Esophagus squamous epithelium (tissue), 5 donors: ENCODE measurements at regions not wholly inside any gene's neighbourhood (a gene's known extent, or its start where the extent isn't known, plus 50 kb on each side); places are given as distances from the start of the nearest gene placed in this dataset.

ENCODE experiments used
- DNase-seq: peaks from one replicate; lab custom pipeline; 2025; lab: John Stamatoyannopoulos, UW
- H3K27ac ChIP-seq, 4 donors: fragments of 200-600 bp; sonication (generic); one replicate each; pipeline ENCODE4 v1.5.1; 2016 to 2019; ENCODE audit warnings: mild to moderate bottlenecking in 1 of 4
- H3K27me3 ChIP-seq, 4 donors: fragments of 200-600 bp; sonication (generic); 1 replicate in 3 of 4; 2 replicates in 1 of 4; pipeline versions ENCODE4 v1.5.1 to v1.6.0; 2017 to 2021; ENCODE audit warnings: antibody characterized with exemption in 1 of 4
- H3K36me3 ChIP-seq, 3 donors: fragments of 200-600 bp; sonication (generic); one replicate each; pipeline ENCODE4 v1.5.1; 2016 to 2019
- H3K4me1 ChIP-seq, 3 donors: fragments of 200-600 bp; sonication (generic); one replicate each; pipeline ENCODE4 v1.5.1; 2017 to 2019
- H3K4me3 ChIP-seq, 4 donors: fragments of 200-600 bp; sonication (generic); 1 replicate in 3 of 4; 2 replicates in 1 of 4; pipeline ENCODE4 v1.5.1; 2016 to 2019; ENCODE audit warnings: mild to moderate bottlenecking in 2 of 4, moderate library complexity in 1 of 4
- H3K9me3 ChIP-seq, 3 donors: fragments of 200-600 bp; sonication (generic); one replicate each; pipeline ENCODE4 v1.5.1; 2016 to 2019
- POLR2A ChIP-seq, 4 donors: fragments of 450-650 bp; IDR thresholded peaks; one replicate each; pipeline ENCODE4 v1.6.1; 2017; ENCODE audit warnings: antibody characterized with exemption in 4 of 4, mild to moderate bottlenecking in 4 of 4, moderate library complexity in 3 of 4
- WGBS, 2 donors: methylation state at CpG; one replicate each; pipeline ENCODE4 v1.1.5; 2018; 5-methylcytosine and 5-hydroxymethylcytosine counted together
- intact Hi-C: fragments of 100-400 bp; cut with DNase I; formaldehyde crosslinking; loops from one replicate; pipeline ENCODE4 v1.15.0; 2022
- TF ChIP-seq, protein P1 (sequence below), 6 experiments: fragments of 450-650 bp in 4 of 6; fragments of 200-600 bp in 2 of 6; sonication (generic) in 2 of 6; IDR thresholded peaks; one replicate each; pipeline ENCODE4 v1.5.1; 2016 to 2019; ENCODE audit warnings: antibody characterized with exemption in 6 of 6, mild to moderate bottlenecking in 4 of 6, moderate library complexity in 4 of 6
- donor health status: DM: yes; HTN: yes; CAD: no.

DNA sequence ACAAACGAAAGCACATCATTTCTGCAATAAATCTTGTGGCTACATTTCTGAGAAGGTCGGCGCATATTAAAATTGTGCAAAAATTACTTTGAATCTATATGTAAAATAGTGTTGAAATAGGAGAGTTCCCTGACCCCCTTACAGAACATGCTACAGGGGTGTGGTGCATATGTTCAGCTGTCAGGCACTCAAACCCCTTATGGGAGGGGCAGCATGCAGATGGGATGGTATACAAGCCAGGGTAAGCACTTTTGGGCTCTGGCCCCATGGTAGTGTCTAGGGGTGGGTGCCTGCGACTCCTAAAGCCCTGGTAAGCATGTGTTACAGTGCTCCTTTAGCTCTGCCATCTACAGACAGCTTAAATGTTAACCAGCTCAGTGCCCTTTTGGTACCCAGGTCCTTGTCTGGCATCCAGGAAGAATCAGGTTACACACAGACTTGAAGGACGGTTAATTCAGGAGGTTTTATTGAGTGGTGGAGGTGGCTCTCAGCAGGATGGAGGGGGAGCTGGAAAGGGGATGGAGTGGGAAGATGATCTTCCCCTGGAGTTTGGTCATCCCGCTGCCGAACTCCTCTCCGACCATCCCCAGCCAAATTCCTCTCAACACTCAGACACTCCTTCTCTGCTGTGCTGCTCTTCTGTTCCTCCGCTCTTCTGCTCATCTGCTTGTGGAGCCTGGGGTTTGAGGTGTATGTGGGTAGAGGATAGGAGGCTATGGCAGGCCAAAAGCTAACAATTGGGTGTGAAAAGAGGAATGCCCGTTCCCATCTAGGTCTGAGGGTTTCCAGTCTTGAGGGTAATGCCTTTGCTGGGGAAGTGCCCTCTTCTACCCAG lies 84.6 kb upstream of the RASEF start:
- Histone ChIP-seq H3K4me3 (no peak overlapping the region), H3K27me3 (no peaks in the 10 kb centered on the region), H3K36me3 (no peaks in the 10 kb centered on the region), H3K27ac (no peak overlapping the region), H3K9me3 (no peaks in the 10 kb centered on the region), H3K4me1 (no peaks in the 10 kb centered on the region)
- DNase-seq: no peak
- intact Hi-C loops: no loop called here
- TF ChIP-seq POLR2A (IDR thresholded peaks at IDR 0.05): no peak
- WGBS, 2 donors: 74% methylated on average over 9 to 10 of the region's 10 CpGs

DNA sequence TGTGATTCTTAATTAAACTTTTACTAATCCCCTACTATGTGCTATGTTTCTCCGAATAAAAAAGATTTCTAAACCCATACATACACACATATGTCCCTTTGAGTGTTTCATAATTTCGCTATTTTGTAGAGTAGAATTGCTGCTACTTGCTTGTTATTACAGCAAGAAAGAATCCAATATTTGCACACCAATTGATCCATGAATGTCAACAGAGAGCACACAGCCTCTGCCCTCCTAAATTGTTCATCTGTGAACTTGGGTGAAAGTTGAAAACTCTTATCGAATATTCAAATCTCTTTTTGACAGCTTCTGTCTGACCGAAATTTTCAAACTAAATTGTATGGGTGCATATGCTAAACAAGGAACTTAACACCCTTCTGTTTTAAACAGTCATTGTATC lies 83.4 kb upstream of the RASEF start:
- Histone ChIP-seq H3K4me1 (no peaks in the 10 kb centered on the region), H3K4me3 (no peak overlapping the region), H3K27me3 (no peaks in the 10 kb centered on the region), H3K36me3 (no peaks in the 10 kb centered on the region), H3K27ac (no peak overlapping the region), H3K9me3 (no peaks in the 10 kb centered on the region)
- no peak for DNase-seq
- 48 to 54% methylated on average over 4 of the region's 4 CpGs for WGBS, 2 donors
- intact Hi-C loops: no loop called here
- TF ChIP-seq, protein P1, sequence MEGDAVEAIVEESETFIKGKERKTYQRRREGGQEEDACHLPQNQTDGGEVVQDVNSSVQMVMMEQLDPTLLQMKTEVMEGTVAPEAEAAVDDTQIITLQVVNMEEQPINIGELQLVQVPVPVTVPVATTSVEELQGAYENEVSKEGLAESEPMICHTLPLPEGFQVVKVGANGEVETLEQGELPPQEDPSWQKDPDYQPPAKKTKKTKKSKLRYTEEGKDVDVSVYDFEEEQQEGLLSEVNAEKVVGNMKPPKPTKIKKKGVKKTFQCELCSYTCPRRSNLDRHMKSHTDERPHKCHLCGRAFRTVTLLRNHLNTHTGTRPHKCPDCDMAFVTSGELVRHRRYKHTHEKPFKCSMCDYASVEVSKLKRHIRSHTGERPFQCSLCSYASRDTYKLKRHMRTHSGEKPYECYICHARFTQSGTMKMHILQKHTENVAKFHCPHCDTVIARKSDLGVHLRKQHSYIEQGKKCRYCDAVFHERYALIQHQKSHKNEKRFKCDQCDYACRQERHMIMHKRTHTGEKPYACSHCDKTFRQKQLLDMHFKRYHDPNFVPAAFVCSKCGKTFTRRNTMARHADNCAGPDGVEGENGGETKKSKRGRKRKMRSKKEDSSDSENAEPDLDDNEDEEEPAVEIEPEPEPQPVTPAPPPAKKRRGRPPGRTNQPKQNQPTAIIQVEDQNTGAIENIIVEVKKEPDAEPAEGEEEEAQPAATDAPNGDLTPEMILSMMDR (IDR thresholded peaks at IDR 0.05): no peak
- no peak for TF ChIP-seq POLR2A (IDR thresholded peaks at IDR 0.05)

DNA sequence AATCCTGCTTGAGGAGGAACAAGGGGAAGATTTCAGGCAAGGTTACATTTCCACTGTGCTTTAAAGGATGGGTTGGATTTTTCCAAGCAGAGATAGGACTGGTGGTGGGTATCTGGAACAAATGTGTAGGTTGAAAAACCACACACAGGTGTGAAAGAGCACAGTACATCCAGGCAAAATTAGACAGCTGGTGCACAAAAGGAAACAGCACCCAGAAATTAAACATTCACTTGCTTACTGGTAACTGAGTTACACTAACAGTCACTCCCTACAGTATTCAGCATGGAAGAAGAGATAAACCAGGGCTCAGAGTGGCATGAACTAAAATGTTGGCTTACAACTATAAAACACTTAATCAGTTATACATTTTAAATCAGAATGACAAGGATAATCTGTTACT lies 81.5 kb upstream of the RASEF start:
- no peaks in the 10 kb centered on the region for H3K27me3 ChIP-seq
- intact Hi-C loops: no loop called here
- H3K27ac ChIP-seq: no peak overlapping the region
- H3K9me3 ChIP-seq: no peaks in the 10 kb centered on the region
- no peak overlapping the region for H3K4me3 ChIP-seq
- H3K4me1 ChIP-seq: no peaks in the 10 kb centered on the region
- no peak for DNase-seq
- no peak for TF ChIP-seq POLR2A (IDR thresholded peaks at IDR 0.05)
- TF ChIP-seq, protein P1 (IDR thresholded peaks at IDR 0.05): no peak
- no peaks in the 10 kb centered on the region for H3K36me3 ChIP-seq

DNA sequence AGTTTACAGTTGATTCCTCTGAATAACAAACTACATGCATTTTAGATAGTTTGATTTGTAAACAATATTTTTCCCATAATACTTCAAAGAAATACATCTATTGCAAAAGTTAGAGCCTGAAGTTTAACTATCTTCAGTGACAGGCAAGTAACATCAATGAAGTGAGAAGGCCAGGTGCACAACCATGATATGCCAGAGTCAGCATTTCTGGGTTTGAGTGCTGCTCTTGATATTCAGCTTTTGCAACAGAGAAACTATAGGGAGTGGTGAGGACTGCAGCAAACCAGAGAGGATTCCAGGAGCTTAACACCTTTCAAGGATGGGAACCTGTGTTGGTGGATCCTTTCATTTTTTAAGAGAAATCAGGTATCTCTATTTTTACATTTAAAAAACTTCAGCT lies 79.4 kb upstream of the RASEF start:
- TF ChIP-seq POLR2A (IDR thresholded peaks at IDR 0.05): no peak
- TF ChIP-seq, protein P1 (IDR thresholded peaks at IDR 0.05): no peak
- DNase-seq: no peak
- H3K4me3 ChIP-seq: no peak overlapping the region
- no peaks in the 10 kb centered on the region for H3K4me1 ChIP-seq
- H3K36me3 ChIP-seq: no peaks in the 10 kb centered on the region
- H3K9me3 ChIP-seq: no peaks in the 10 kb centered on the region
- intact Hi-C loops: no loop called here
- H3K27ac ChIP-seq: no peak overlapping the region
- H3K27me3 ChIP-seq: no peaks in the 10 kb centered on the region

DNA sequence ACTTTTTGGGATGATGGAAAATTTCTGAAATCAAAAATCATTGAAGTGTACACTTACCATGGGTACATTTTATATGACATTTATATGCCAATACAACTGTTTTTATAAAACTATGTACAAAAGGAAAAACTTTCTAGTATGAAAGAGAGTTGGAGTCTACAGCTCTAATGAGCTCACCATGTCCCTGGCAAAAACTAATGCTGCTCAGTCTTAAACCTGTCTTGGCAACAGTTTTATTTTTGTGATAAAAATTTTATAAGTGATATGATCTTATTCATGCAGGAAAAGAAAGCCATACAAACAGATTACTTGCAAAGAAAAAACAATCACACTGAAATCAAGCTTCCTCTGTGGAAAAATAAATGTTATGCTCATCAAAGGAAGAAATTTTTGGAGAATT lies 78.9 kb upstream of the RASEF start:
- H3K4me1 ChIP-seq: no peaks in the 10 kb centered on the region
- no peaks in the 10 kb centered on the region for H3K27me3 ChIP-seq
- H3K27ac ChIP-seq: no peak overlapping the region
- H3K9me3 ChIP-seq: no peaks in the 10 kb centered on the region
- intact Hi-C loops: no loop called here
- TF ChIP-seq POLR2A (IDR thresholded peaks at IDR 0.05): no peak
- TF ChIP-seq, protein P1 (IDR thresholded peaks at IDR 0.05): no peak
- no peak for DNase-seq
- H3K4me3 ChIP-seq: no peak overlapping the region
- no peaks in the 10 kb centered on the region for H3K36me3 ChIP-seq
